HG03139 (cell line): ENCODE measurements at regions not wholly inside any gene's neighbourhood (a gene's known extent, or its start where the extent isn't known, plus 50 kb on each side); places are given as distances from the start of the nearest gene placed in this dataset.

ENCODE experiments used
- ATAC-seq: cut with Tn5 transposase; IDR thresholded peaks from one replicate; pipeline ENCODE4 v1.9.1; 2021; ENCODE audit not compliant: unreplicated experiment

- no peak for ATAC-seq
These were observed 445.2 kb upstream of the ZFP42 start for GRCh38 chr4:187550256-187550950.

- ATAC-seq = no peak
These were observed 442.8 kb upstream of the ZFP42 start for GRCh38 chr4:187552781-187553180.

- no peak for ATAC-seq
These were observed 440.4 kb upstream of the ZFP42 start for GRCh38 chr4:187555174-187555573.

- no peak for ATAC-seq
These were observed 437.2 kb upstream of the ZFP42 start for GRCh38 chr4:187558391-187558790.

- ATAC-seq = no peak
These were observed 433.2 kb upstream of the ZFP42 start for GRCh38 chr4:187562345-187562744.

GRCh38 chr4:187565416-187565815, 430.2 kb upstream of the ZFP42 start:
- ATAC-seq = no peak

- ATAC-seq = no peak
These were observed 425.7 kb upstream of the ZFP42 start for GRCh38 chr4:187569871-187570270.

- no peak for ATAC-seq
These were observed 419.9 kb upstream of the ZFP42 start for GRCh38 chr4:187575706-187576105.

- ATAC-seq = no peak
These were observed 418.8 kb upstream of the ZFP42 start for GRCh38 chr4:187576751-187577150.

GRCh38 chr4:187577941-187578480, 417.6 kb upstream of the ZFP42 start:
- no peak for ATAC-seq

GRCh38 chr4:187586892-187587291, 408.7 kb upstream of the ZFP42 start:
- ATAC-seq = no peak

GRCh38 chr4:187598196-187598595, 397.4 kb upstream of the ZFP42 start:
- ATAC-seq = no peak

- ATAC-seq = no peak
These were observed 393.1 kb upstream of the ZFP42 start for GRCh38 chr4:187602339-187603092.

GRCh38 chr4:187603093-187604025, 392.2 kb upstream of the ZFP42 start:
- no peak for ATAC-seq

- ATAC-seq = no peak
These were observed 390.6 kb upstream of the ZFP42 start for GRCh38 chr4:187604984-187605383.

- no peak for ATAC-seq
These were observed 389.0 kb upstream of the ZFP42 start for GRCh38 chr4:187606581-187606980.

- no peak for ATAC-seq
These were observed 387.6 kb upstream of the ZFP42 start for GRCh38 chr4:187608001-187608421.

GRCh38 chr4:187612301-187612700, 383.3 kb upstream of the ZFP42 start:
- ATAC-seq = no peak

- ATAC-seq = no peak
These were observed 382.3 kb upstream of the ZFP42 start for GRCh38 chr4:187613089-187613839.

- no peak for ATAC-seq
These were observed 379.6 kb upstream of the ZFP42 start for GRCh38 chr4:187615972-187616371.
